ENCODE measurements at regions not wholly inside any gene's neighbourhood (a gene's known extent, or its start where the extent isn't known, plus 50 kb on each side); places are given as distances from the start of the nearest gene placed in this dataset.

- in situ Hi-C loops (cut with HindIII; ENCODE audit: low sequenced_read_pairs) = no loop called here
- no peak overlapping the region for H3K4me3 ChIP-seq (ENCODE audit: low read depth, low read length)
- no peak for DNase-seq (ENCODE audit: low read depth, low spot score)
- no peak for TF ChIP-seq CTCF (IDR thresholded peaks at IDR 0.05; ENCODE audit: low read depth, low read length)
These were observed 92.3 kb downstream of the PRLHR start for GRCh38 chr10:118503192-118503591.

- DNase-seq (ENCODE audit: low read depth, low spot score) = peak; percentile 12
- TF ChIP-seq CTCF (IDR thresholded peaks at IDR 0.05; ENCODE audit: low read depth, low read length) = no peak
- H3K4me3 ChIP-seq (ENCODE audit: low read depth, low read length) = no peak overlapping the region
- in situ Hi-C loops (cut with HindIII; ENCODE audit: low sequenced_read_pairs) = no loop called here
These were observed 93.6 kb downstream of the PRLHR start for GRCh38 chr10:118501637-118502440.

- in situ Hi-C loops (cut with HindIII; ENCODE audit: low sequenced_read_pairs) = no loop called here
- H3K4me3 ChIP-seq (ENCODE audit: low read depth, low read length) = no peak overlapping the region
- TF ChIP-seq CTCF (IDR thresholded peaks at IDR 0.05; ENCODE audit: low read depth, low read length) = no peak
- no peak for DNase-seq (ENCODE audit: low read depth, low spot score)
These were observed 94.3 kb downstream of the PRLHR start for GRCh38 chr10:118501171-118501570.

GRCh38 chr10:118500477-118501104, 94.9 kb downstream of the PRLHR start:
- in situ Hi-C loops (cut with HindIII; ENCODE audit: low sequenced_read_pairs) = no loop called here
- DNase-seq (ENCODE audit: low read depth, low spot score) = no peak
- no peak overlapping the region for H3K4me3 ChIP-seq (ENCODE audit: low read depth, low read length)
- TF ChIP-seq CTCF (IDR thresholded peaks at IDR 0.05; ENCODE audit: low read depth, low read length) = no peak

- in situ Hi-C loops (cut with HindIII; ENCODE audit: low sequenced_read_pairs) = no loop called here
- DNase-seq (ENCODE audit: low read depth, low spot score) = no peak
- H3K4me3 ChIP-seq (ENCODE audit: low read depth, low read length) = no peak overlapping the region
- no peak for TF ChIP-seq CTCF (IDR thresholded peaks at IDR 0.05; ENCODE audit: low read depth, low read length)
These were observed 96.3 kb downstream of the PRLHR start for GRCh38 chr10:118499186-118499585.

GRCh38 chr10:118498623-118499022, 96.8 kb downstream of the PRLHR start:
- no peak overlapping the region for H3K4me3 ChIP-seq (ENCODE audit: low read depth, low read length)
- DNase-seq (ENCODE audit: low read depth, low spot score) = no peak
- TF ChIP-seq CTCF (IDR thresholded peaks at IDR 0.05; ENCODE audit: low read depth, low read length) = no peak
- in situ Hi-C loops (cut with HindIII; ENCODE audit: low sequenced_read_pairs) = no loop called here
